GM20000 (cell line): ENCODE measurements at regions not wholly inside any gene's neighbourhood (a gene's known extent, or its start where the extent isn't known, plus 50 kb on each side); places are given as distances from the start of the nearest gene placed in this dataset.

Source experiments
- DNase-seq: peaks from one replicate; pipeline ENCODE4 v3.0.0; 2012; ENCODE audit warnings: low spot score
- CTCF ChIP-seq: IDR thresholded peaks from 2 replicates; pipeline ENCODE4 v1.5.1; 2012; ENCODE audit warnings: mild to moderate bottlenecking, control low read depth; ENCODE audit errors: extremely low read depth, missing control alignments

GRCh38 chr7:68917041-68917651, 681.1 kb upstream of the AUTS2 start:
- TF ChIP-seq CTCF: no peak
- no peak for DNase-seq

- no peak for DNase-seq
Observed at GRCh38 chr7:68918621-68919020, 679.7 kb upstream of the AUTS2 start.

GRCh38 chr7:68922850-68923249, 675.4 kb upstream of the AUTS2 start:
- no peak for TF ChIP-seq CTCF

More at GRCh38 chr7:68918621-68919020, 679.7 kb upstream of the AUTS2 start:
- no peak for TF ChIP-seq CTCF

DNA sequence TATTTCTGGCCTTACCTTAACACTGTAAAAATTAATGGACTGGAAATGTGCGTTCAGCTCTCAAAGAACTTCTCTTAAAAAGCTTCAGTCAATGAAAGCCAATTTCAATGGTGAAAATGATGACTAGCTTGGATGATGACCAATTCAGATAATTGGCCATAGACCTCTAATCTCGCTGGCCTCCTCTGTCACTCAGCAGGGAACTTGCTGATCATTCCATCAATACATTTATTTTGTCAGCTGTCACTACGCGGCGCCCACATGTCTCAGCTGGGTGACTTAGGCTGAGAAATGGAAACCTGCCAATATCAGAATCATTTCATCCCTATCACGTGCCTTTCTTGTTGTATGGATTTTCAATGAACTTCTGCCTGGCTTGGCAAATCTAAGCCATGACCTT, 673.0 kb upstream of the AUTS2 start:
- no peak for DNase-seq

More at GRCh38 chr7:68922850-68923249, 675.4 kb upstream of the AUTS2 start:
- no peak for DNase-seq

DNA sequence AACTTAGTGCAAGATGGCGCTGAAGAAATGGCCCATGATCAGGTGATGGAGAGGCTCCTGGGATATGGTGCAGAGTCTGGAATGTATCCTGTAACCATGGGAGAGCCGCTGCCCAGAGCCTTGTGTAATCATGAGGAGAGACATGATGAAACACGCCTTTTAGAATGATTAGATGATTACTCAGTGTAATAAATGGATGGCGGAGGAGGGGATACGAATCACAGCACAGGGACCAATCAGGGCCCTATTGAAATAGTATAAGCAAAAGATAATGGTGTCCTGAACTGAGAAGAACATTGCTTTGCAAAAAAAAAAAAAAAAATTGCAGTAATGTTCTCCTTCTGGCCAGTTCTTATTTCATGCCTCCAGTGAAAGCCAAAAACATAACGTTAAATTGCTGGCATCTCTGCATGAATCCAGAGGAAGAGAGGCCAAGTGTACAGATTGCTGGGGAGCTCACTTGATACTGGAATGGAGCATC, 668.5 kb upstream of the AUTS2 start:
- TF ChIP-seq CTCF: no peak
- DNase-seq: no peak

More for the DNA sequence above, 673.0 kb upstream of the AUTS2 start:
- no peak for TF ChIP-seq CTCF

DNA sequence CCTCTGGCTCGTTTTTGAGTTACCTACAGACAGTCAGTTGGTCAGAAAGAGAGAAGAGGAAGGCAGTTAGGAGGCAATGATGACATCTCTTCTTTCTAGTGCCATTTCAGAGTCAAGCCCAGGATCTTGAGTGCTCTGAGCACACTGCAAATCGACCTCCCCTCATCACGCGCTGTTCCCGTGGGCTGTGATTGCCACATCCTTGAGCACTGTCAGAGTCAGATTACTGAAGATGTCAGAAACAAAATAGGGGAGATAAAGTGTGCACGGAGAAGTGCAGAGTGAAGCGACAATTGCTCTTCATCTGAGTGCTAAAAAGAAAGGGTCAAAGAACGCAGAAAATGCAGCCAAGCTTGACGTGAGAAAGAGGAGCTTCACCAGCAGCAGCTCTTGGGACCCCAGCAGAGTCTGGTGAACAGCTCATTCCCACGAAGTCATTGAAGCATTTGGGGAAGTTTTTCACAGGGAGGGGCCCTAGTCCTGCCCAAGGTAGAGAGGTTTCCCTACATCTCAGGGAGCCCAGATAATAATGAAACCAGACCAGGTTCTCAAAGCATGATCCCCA, 661.7 kb upstream of the AUTS2 start:
- no peak for DNase-seq
- TF ChIP-seq CTCF: no peak

DNA sequence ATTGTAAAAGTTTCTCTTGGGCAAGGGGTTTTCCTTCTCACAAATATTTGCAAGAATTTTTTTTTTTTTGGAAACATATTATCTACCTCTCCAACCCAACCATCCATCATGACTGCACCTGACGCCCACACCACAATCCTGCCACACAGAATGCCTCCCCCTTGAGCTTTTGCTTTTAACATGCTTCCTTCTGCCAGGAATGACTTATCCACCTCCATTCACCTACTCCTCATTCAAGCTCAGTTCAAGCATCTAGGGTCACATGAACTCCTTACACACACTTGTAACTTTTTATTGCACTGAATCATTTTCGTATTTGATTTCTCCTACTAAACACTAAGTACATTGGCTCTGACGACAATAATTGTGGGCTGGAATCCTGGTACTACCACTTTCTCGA, 660.1 kb upstream of the AUTS2 start:
- DNase-seq: no peak
- no peak for TF ChIP-seq CTCF
